ENCODE measurements at regions not wholly inside any gene's neighbourhood (a gene's known extent, or its start where the extent isn't known, plus 50 kb on each side); places are given as distances from the start of the nearest gene placed in this dataset.

DNA sequence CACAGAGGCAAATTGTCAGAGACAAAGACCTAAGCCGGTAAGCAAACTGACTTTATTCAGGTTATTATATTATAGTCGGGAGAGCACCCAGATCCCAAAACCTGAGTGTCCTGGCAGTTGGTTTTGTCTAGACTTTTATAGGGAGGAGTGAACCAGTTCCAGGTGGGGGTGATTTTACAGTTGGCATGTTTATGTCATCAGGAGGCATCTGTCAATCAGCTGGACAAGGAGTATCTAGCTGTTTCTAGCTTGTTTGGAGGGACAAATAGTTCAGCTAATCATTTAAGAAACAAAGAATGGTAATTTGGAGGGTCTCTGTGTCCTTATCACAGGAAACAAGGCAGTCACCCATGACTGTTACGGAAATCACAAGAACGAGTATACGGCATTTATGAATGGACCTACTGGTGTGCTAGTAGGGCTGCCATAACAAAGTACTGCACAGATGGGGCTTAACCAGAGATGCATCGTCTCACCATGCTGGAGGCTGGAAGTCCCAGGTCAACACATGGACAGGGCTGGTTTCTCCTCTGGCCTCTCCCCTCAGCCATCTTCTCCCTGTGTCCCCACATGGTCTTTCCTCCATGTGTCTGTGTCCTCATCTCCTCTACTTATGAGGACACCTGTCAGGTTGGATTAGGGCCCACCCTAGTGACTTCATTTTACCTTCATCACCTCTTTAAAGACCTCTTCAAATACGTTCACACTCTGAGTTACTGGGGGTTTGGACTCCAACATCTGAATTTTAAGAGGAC, 122.7 kb downstream of the LY86 start:
- TF ChIP-seq, protein P1, sequence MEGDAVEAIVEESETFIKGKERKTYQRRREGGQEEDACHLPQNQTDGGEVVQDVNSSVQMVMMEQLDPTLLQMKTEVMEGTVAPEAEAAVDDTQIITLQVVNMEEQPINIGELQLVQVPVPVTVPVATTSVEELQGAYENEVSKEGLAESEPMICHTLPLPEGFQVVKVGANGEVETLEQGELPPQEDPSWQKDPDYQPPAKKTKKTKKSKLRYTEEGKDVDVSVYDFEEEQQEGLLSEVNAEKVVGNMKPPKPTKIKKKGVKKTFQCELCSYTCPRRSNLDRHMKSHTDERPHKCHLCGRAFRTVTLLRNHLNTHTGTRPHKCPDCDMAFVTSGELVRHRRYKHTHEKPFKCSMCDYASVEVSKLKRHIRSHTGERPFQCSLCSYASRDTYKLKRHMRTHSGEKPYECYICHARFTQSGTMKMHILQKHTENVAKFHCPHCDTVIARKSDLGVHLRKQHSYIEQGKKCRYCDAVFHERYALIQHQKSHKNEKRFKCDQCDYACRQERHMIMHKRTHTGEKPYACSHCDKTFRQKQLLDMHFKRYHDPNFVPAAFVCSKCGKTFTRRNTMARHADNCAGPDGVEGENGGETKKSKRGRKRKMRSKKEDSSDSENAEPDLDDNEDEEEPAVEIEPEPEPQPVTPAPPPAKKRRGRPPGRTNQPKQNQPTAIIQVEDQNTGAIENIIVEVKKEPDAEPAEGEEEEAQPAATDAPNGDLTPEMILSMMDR (IDR thresholded peaks at IDR 0.05; ENCODE audit: unreplicated experiment) = no peak
- no peaks in the 10 kb centered on the region for H3K36me3 Mint-ChIP-seq
- no peaks in the 10 kb centered on the region for H3K9me3 Mint-ChIP-seq
- H3K27ac Mint-ChIP-seq = no peak overlapping the region
- H3K4me3 Mint-ChIP-seq = no peak overlapping the region
- no peak for DNase-seq (ENCODE audit: low spot score in 2 of 2, unreplicated experiment in 2 of 2)
- peaks cover 23% of the 10 kb centered on the region for H3K4me1 Mint-ChIP-seq
- H3K27me3 Mint-ChIP-seq (ENCODE audit: low read depth) = peaks cover 7% of the 10 kb centered on the region

DNA sequence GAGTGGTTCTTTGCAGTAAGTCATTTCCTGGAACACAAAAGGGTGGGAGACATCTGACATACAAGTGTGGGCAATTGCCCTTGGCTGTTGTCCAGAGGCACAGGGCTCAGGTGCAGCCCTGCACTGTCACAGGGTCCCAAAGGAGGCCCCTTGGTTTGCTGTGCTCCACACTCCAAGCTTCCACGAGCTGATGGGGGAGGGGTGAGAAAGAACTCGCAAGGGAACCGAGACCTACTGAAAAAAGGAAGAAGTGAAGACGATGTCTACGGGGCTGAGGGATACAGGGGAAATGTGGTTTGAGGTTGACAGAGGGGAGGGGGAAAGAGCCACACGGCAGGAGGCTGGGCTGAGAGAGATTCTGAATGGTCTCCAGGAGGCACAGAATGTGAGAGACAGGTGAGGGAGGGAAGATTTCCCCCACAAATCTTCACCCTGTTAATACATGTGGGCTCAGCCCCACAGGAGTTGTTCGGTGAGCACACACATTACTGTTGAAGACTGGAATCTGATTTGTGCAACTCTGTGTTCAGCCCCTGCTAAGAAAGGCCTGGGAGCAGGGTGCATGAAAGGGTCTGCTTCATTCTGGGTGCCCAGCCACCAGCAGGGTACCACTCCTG, 123.4 kb downstream of the LY86 start:
- H3K4me1 Mint-ChIP-seq = peaks cover 23% of the 10 kb centered on the region
- TF ChIP-seq, protein P1 (IDR thresholded peaks at IDR 0.05; ENCODE audit: unreplicated experiment) = no peak
- no peaks in the 10 kb centered on the region for H3K36me3 Mint-ChIP-seq
- no peak overlapping the region for H3K4me3 Mint-ChIP-seq
- no peak for DNase-seq (ENCODE audit: low spot score in 2 of 2, unreplicated experiment in 2 of 2)
- no peak overlapping the region for H3K27ac Mint-ChIP-seq
- H3K27me3 Mint-ChIP-seq (ENCODE audit: low read depth) = peaks cover 7% of the 10 kb centered on the region
- H3K9me3 Mint-ChIP-seq = no peaks in the 10 kb centered on the region

DNA sequence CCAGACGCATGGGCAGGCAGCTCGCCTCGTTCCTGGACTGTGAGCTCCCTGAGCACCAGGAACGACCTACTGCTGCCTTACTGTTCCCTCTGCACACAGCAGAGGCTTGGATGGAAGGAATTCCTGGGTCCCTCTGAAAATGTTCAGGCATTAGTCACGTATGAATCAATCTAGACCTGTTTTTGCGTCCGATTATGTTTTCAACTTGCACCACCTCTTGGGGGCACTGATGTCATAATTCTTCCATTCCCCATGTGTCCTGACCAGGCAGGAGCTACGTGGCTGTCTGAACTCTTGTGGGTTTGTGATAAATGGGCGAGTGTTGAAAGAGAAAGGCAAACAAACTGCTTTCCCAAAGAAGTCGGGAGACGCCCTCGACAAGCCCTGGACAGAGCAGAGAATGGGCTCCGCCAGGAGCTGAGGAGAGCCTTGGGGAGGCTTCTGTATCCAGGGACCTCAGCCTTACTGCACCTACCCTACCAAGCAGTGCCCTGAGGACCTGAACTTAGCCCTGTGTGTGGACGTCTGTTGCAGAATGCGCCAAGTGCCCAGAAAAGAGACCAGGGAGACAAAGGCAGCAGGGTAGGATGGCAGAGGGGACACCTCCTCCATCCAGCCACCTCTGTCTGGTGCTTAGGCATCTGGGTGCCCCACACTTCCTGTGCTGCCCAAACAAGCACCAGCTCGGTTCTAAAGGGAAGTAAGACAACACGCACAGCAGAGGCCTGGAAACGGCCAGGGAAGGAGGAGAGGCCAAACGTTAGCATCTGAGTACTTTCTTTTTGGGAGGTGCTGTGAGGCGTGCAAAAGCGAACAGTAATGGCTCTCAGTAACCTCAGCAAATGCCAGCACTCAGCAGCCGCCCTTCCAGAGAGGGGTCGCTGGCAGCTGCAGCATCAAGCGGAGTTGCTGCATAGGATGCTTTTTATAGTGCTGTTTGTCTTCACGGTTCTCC, 124.2 kb downstream of the LY86 start:
- Mint-ChIP-seq H3K27ac (no peak overlapping the region), H3K27me3 (ENCODE audit: low read depth) (peaks cover 7% of the 10 kb centered on the region), H3K9me3 (no peaks in the 10 kb centered on the region), H3K36me3 (no peaks in the 10 kb centered on the region), H3K4me1 (peaks cover 23% of the 10 kb centered on the region), H3K4me3 (no peak overlapping the region)
- no peak for DNase-seq (ENCODE audit: low spot score in 2 of 2, unreplicated experiment in 2 of 2)
- TF ChIP-seq, protein P1 (IDR thresholded peaks at IDR 0.05; ENCODE audit: unreplicated experiment) = no peak

DNA sequence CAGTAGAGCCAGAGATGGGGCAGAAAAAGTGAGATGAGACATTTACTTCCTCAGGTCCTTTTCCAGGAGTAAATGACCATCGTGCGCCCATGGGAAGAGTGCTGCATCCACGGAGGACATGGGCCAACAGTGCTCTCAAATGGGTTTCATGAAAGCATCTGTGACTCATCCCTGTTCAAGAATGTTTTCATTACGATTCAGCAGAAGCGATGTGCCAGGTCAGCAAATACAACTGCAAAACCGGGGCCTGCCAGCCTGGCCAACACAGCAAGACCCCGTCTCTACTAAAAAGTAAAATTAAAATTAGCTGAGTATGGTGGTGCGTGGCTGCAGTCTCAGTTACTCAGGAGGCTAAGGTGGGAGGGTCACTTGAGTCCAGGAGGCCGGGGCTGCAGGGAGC, 125.1 kb downstream of the LY86 start:
- no peak overlapping the region for H3K27ac Mint-ChIP-seq
- DNase-seq (ENCODE audit: low spot score in 2 of 2, unreplicated experiment in 2 of 2) = no peak
- no peak overlapping the region for H3K4me3 Mint-ChIP-seq
- peaks cover 7% of the 10 kb centered on the region for H3K27me3 Mint-ChIP-seq (ENCODE audit: low read depth)
- TF ChIP-seq, protein P1 (IDR thresholded peaks at IDR 0.05; ENCODE audit: unreplicated experiment) = no peak
- H3K4me1 Mint-ChIP-seq = peaks cover 23% of the 10 kb centered on the region
- H3K36me3 Mint-ChIP-seq = no peaks in the 10 kb centered on the region
- H3K9me3 Mint-ChIP-seq = no peaks in the 10 kb centered on the region

DNA sequence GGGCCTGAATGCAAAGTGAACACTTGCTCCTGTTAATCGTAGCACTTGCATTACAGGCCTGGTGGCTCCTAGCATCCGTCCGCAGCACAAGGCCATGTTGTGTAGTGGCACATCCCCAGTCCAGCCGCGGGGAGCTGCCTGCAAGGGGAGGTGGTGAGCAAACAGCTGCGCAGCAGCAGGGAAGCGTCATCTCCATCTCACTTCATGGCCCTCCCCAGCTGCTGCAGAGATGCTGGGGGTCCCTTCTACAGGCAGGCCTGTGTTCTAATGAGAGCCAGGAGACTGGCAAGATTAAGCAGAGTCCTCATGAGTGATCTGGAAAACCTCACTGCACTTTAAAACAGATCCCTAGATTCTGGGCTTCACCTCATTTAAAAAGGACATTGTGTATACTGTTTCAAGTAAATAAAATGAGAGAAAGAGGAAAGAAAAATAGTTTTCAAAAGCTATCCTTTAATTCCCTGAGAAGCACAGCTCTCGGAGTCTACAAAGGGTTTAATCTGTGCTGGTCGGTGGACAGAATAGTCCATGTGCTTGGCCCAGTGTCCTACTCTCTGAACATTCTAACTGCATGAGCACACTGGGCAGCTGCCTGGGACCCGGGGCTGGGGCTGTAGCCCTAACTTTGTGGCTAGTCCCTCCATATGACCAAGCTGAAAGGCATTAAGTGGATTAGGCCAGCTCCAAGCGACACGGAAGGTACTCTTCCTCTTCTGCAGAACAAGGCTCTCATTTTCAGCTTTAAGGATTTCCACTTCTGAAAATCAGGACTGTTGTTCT, 125.8 kb downstream of the LY86 start:
- DNase-seq (ENCODE audit: low spot score in 2 of 2, unreplicated experiment in 2 of 2) = no peak
- no peaks in the 10 kb centered on the region for H3K9me3 Mint-ChIP-seq
- H3K27me3 Mint-ChIP-seq (ENCODE audit: low read depth) = peaks cover 7% of the 10 kb centered on the region
- TF ChIP-seq, protein P1 (IDR thresholded peaks at IDR 0.05; ENCODE audit: unreplicated experiment) = no peak
- no peaks in the 10 kb centered on the region for H3K36me3 Mint-ChIP-seq
- H3K4me1 Mint-ChIP-seq = peaks cover 23% of the 10 kb centered on the region
- no peak overlapping the region for H3K4me3 Mint-ChIP-seq
- H3K27ac Mint-ChIP-seq = no peak overlapping the region
